Progenitor cell of endocrine pancreas (in vitro differentiated cells): ENCODE measurements at regions not wholly inside any gene's neighbourhood (a gene's known extent, or its start where the extent isn't known, plus 50 kb on each side); places are given as distances from the start of the nearest gene placed in this dataset.

Source experiments
- DNase-seq: peaks from one replicate; pipeline ENCODE4 v3.0.0; 2021; ENCODE audit warnings: low spot score; ENCODE audit not compliant: unreplicated experiment
- H3K27ac Mint-ChIP-seq: 2 replicates; pipeline ENCODE4 v1.8.0; 2021; ENCODE audit warnings: mild to moderate bottlenecking, moderate library complexity, mixed read lengths
- H3K27me3 Mint-ChIP-seq: 2 replicates; pipeline ENCODE4 v1.8.0; 2021; ENCODE audit warnings: mixed read lengths
- H3K36me3 Mint-ChIP-seq: 2 replicates; pipeline ENCODE4 v1.8.0; 2022; ENCODE audit warnings: mixed read lengths; ENCODE audit not compliant: insufficient read depth
- H3K4me1 Mint-ChIP-seq: 2 replicates; pipeline ENCODE4 v1.8.0; 2021; ENCODE audit warnings: low read depth, mixed read lengths
- H3K4me3 Mint-ChIP-seq: 2 replicates; pipeline ENCODE4 v1.8.0; 2021; ENCODE audit warnings: low read depth, mild to moderate bottlenecking, moderate library complexity, mixed read lengths
- H3K9me3 Mint-ChIP-seq: 2 replicates; pipeline ENCODE4 v1.8.0; 2021; ENCODE audit warnings: low read depth, mixed read lengths
- TF ChIP-seq, protein P1 (sequence below): fragments of 200-600 bp; sonication (generic); IDR thresholded peaks from one replicate; pipeline ENCODE4 v1.5.0; 2021; ENCODE audit warnings: antibody characterized with exemption, mild to moderate bottlenecking; ENCODE audit not compliant: unreplicated experiment

DNA sequence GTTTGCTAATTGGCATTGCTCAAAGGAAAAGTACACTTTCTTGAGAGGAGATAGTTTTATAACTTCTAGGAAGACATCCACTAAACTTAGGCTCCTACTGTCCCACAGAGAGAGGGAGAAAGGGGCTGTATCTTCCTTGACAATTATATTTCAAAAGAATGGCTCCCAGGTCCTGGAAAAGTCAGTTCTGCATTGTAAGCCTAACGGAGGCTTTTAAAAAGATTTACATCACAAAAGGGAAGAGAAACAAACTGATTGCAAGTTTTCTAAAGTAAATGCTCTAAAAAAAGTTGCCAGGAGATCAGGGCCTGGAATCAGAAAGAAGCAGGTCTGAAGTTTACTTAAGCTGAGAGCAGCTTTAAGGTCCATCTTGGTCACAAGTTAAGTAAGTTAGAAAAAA lies 839.5 kb downstream of the FRK start:
- Mint-ChIP-seq H3K27ac (no peak overlapping the region), H3K9me3 (peaks cover 18% of the 10 kb centered on the region), H3K4me3 (no peak overlapping the region), H3K27me3 (no peaks in the 10 kb centered on the region), H3K36me3 (no peaks in the 10 kb centered on the region), H3K4me1 (peaks cover 3% of the 10 kb centered on the region)
- no peak for DNase-seq
- TF ChIP-seq, protein P1, sequence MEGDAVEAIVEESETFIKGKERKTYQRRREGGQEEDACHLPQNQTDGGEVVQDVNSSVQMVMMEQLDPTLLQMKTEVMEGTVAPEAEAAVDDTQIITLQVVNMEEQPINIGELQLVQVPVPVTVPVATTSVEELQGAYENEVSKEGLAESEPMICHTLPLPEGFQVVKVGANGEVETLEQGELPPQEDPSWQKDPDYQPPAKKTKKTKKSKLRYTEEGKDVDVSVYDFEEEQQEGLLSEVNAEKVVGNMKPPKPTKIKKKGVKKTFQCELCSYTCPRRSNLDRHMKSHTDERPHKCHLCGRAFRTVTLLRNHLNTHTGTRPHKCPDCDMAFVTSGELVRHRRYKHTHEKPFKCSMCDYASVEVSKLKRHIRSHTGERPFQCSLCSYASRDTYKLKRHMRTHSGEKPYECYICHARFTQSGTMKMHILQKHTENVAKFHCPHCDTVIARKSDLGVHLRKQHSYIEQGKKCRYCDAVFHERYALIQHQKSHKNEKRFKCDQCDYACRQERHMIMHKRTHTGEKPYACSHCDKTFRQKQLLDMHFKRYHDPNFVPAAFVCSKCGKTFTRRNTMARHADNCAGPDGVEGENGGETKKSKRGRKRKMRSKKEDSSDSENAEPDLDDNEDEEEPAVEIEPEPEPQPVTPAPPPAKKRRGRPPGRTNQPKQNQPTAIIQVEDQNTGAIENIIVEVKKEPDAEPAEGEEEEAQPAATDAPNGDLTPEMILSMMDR = no peak

DNA sequence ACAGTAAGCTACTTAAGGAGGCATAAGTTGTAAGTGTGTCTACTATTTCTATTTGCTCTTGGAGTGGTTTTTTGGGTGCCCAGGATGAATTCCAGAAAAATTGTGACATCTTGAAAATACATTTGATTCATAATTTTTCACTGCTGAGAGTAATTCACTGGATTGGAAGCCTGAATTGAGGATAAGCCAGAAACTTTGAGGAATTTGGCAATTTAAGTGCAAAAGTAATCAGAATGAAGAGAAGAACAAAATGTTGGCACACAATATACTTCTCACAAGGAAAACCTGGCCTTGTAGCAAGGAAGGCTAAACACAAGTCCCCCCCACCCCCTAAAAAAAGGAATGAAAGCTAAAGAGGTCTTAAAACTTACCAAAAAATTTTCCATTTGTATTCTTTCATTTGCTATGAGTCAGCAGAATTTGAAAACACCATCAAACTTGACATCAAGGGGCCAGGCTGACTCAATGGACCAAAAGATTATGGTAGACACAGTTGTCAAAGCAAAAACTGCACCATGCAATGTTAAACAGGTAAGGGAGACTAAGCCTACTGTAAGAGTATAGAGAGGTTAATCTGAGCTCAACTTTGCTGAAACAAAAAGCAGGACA lies 840.0 kb downstream of the FRK start:
- Mint-ChIP-seq H3K4me1 (peaks cover 3% of the 10 kb centered on the region), H3K9me3 (peaks cover 18% of the 10 kb centered on the region), H3K4me3 (no peak overlapping the region), H3K36me3 (no peaks in the 10 kb centered on the region), H3K27me3 (no peaks in the 10 kb centered on the region), H3K27ac (no peak overlapping the region)
- TF ChIP-seq, protein P1 = no peak
- no peak for DNase-seq

DNA sequence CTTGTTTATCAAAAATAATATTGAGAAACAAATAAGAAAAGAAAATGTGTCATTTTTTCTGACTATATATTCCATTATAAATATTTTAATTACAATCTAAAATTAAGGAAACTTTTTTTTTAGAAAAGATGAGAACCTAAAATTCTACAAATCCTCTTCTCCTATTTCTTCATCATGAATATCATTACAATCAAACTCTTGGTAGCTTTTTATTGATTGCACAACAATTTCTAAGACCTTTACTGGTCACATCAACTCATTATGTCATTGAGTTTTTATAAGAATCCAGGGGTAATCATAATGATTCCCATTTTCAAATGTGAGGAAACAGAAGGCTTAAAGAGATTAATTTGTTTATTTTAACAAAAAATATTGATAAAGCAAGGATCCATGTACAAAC lies 841.0 kb downstream of the FRK start:
- DNase-seq = no peak
- H3K36me3 Mint-ChIP-seq = no peaks in the 10 kb centered on the region
- H3K27me3 Mint-ChIP-seq = no peaks in the 10 kb centered on the region
- H3K9me3 Mint-ChIP-seq = peaks cover 12% of the 10 kb centered on the region
- H3K4me1 Mint-ChIP-seq = no peaks in the 10 kb centered on the region
- no peak overlapping the region for H3K27ac Mint-ChIP-seq
- TF ChIP-seq, protein P1 = no peak
- H3K4me3 Mint-ChIP-seq = no peak overlapping the region

DNA sequence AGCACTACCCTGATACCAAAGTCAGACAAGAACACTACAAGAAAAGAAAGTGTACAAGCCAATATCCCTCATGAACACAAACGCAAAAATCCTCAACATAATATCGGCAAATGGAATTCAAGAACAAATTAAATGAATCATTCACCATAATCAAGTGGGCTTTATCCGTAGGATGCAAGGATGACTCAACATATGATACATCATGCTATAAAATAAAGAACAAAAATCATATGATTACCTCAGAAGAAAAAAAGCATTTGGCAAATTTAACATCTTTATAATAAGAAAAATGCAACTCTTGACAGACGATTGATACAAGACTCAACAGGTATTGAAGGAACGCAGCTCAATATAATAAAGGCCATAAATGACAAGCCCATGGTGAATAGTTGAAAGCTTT lies 843.9 kb downstream of the FRK start:
- TF ChIP-seq, protein P1 = no peak
- no peak overlapping the region for H3K4me3 Mint-ChIP-seq
- H3K27me3 Mint-ChIP-seq = no peaks in the 10 kb centered on the region
- H3K4me1 Mint-ChIP-seq = no peaks in the 10 kb centered on the region
- DNase-seq = no peak
- H3K9me3 Mint-ChIP-seq = peaks cover 11% of the 10 kb centered on the region
- H3K36me3 Mint-ChIP-seq = no peaks in the 10 kb centered on the region
- H3K27ac Mint-ChIP-seq = no peak overlapping the region

DNA sequence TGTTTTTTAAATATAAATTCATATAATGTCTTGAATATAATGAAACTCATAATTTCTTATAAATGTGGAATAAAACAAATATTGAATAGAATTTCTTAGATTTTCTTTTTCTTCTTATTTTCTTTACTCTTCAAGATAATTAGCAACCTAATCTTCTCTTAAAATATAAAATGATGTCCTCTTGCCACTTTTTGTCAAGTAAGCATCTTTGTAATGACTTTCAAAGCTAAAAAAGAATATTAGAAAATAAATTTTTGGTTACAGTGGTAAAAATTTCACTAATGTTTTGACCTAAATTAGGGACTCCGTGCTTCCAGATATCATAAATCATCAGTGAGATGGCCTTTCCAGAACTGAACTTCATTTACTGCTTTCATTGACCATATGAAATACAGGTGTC lies 846.4 kb downstream of the FRK start:
- no peaks in the 10 kb centered on the region for H3K4me1 Mint-ChIP-seq
- no peak overlapping the region for H3K4me3 Mint-ChIP-seq
- H3K36me3 Mint-ChIP-seq = no peaks in the 10 kb centered on the region
- H3K9me3 Mint-ChIP-seq = peaks cover 22% of the 10 kb centered on the region
- no peaks in the 10 kb centered on the region for H3K27me3 Mint-ChIP-seq
- TF ChIP-seq, protein P1 = no peak
- no peak for DNase-seq
- no peak overlapping the region for H3K27ac Mint-ChIP-seq
